ENCODE measurements at regions not wholly inside any gene's neighbourhood (a gene's known extent, or its start where the extent isn't known, plus 50 kb on each side); places are given as distances from the start of the nearest gene placed in this dataset.

DNA sequence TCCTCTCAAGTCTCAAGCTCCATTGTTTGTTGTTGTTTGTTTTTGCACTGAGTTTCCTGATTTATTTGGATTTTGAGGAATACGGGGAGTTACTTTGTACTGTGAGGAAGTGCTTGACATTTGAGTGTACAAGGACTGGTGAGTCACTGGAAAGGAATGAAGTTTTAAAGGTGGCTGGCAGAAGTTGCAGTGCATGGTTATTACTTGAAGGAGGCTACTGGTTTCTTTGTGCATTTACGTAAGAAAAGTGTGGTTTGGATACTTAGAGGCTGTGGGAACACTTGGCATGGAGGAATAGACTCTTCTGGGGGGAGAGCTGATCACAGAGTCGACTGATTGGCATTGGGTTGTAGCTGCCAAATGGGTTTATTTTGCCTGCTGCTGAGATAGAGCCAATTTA lies 919.0 kb downstream of the TAF11L14 start (continued):
- TF ChIP-seq SMYD3 (CRISPR knock-in tag; IDR thresholded peaks at IDR 0.05) (no peak), ZSCAN22 (CRISPR knock-in tag; IDR thresholded peaks at IDR 0.05) (no peak), ZNF746 (CRISPR knock-in tag; IDR thresholded peaks at IDR 0.05) (no peak), HCFC1 (IDR thresholded peaks at IDR 0.05; ENCODE audit: low read depth, low read length) (no peak), ZNF557 (CRISPR knock-in tag; IDR thresholded peaks at IDR 0.05) (no peak), SP1 (IDR thresholded peaks at IDR 0.05) (no peak), SP1 (CRISPR knock-in tag; IDR thresholded peaks at IDR 0.05) (no peak), ZNF3 (CRISPR knock-in tag; IDR thresholded peaks at IDR 0.05) (no peak), DNMT3B (CRISPR knock-in tag; conservative IDR thresholded peaks at IDR 0.05) (no peak), ELF4 (CRISPR knock-in tag; IDR thresholded peaks at IDR 0.05; ENCODE audit: borderline replicate concordance) (no peak), ZNF235 (CRISPR knock-in tag; IDR thresholded peaks at IDR 0.05; ENCODE audit: borderline replicate concordance) (no peak), AKAP8 (CRISPR knock-in tag; IDR thresholded peaks at IDR 0.05) (no peak)
- TF ChIP-seq, protein P1, sequence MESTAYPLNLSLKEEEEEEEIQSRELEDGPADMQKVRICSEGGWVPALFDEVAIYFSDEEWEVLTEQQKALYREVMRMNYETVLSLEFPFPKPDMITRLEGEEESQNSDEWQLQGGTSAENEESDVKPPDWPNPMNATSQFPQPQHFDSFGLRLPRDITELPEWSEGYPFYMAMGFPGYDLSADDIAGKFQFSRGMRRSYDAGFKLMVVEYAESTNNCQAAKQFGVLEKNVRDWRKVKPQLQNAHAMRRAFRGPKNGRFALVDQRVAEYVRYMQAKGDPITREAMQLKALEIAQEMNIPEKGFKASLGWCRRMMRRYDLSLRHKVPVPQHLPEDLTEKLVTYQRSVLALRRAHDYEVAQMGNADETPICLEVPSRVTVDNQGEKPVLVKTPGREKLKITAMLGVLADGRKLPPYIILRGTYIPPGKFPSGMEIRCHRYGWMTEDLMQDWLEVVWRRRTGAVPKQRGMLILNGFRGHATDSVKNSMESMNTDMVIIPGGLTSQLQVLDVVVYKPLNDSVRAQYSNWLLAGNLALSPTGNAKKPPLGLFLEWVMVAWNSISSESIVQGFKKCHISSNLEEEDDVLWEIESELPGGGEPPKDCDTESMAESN (CRISPR knock-in tag; conservative IDR thresholded peaks at IDR 0.05): no peak

DNA sequence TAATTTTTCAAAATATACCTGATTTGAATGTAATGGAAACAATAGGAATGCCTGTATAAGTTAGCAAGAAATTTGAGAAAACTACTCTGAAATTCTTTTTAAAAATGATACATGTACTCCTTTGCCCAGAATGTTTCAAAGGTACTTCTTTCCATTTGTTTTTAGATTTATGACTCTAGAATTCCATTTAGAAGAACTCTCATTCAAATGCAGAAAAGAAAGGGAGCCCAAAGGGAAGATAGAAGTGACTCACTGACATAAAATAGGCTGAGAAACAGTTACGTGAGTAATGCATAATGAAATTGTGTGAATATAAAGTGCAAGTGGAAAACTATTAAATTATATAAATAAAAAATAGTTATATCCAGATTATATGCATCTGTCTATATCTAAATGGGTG lies 926.3 kb downstream of the TAF11L14 start:
- in situ Hi-C loops (cut with HindIII; ENCODE audit: extremely low pct_ligation_motif_present, low pct_unique_long_range_greater_than_20kb) (no loop called here), intact Hi-C loops (cut with micrococcal nuclease; ENCODE audit: unreplicated experiment) (no loop called here)
- no peaks in the 10 kb centered on the region for H3K36me3 ChIP-seq (replicated peaks in 1 of 2; ENCODE audit: control insufficient read depth in 1 of 2, insufficient read depth in 2 of 2, low read length in 2 of 2)
- no peaks in the 10 kb centered on the region for H3K27me3 ChIP-seq (ENCODE audit: control insufficient read depth in 1 of 2, insufficient read depth in 2 of 2, low read length in 2 of 2)
- ChIA-PET CTCF (ENCODE audit: low intra/inter-chr PET ratio, low total read pairs) (no interaction called here), POLR2A (no interaction called here)
- no peak overlapping the region for H3K9ac ChIP-seq (ENCODE audit: insufficient read depth, low read depth, low read length)
- TF ChIP-seq, protein P2, sequence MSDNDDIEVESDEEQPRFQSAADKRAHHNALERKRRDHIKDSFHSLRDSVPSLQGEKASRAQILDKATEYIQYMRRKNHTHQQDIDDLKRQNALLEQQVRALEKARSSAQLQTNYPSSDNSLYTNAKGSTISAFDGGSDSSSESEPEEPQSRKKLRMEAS (IDR thresholded peaks at IDR 0.05): no peak
- TF ChIP-seq KMT2A (CRISPR knock-in tag; IDR thresholded peaks at IDR 0.05) (no peak), CREM (IDR thresholded peaks at IDR 0.05) (no peak), CREM (CRISPR knock-in tag; IDR thresholded peaks at IDR 0.05) (no peak), HDAC2 (CRISPR knock-in tag; IDR thresholded peaks at IDR 0.05) (no peak), POLR2AphosphoS5 (IDR thresholded peaks at IDR 0.05; ENCODE audit: low read depth, low read length) (no peak), HNRNPH1 (optimal IDR thresholded peaks at IDR 0.05; ENCODE audit: low read depth, low read length) (no peak)
- TF ChIP-seq, protein P3, sequence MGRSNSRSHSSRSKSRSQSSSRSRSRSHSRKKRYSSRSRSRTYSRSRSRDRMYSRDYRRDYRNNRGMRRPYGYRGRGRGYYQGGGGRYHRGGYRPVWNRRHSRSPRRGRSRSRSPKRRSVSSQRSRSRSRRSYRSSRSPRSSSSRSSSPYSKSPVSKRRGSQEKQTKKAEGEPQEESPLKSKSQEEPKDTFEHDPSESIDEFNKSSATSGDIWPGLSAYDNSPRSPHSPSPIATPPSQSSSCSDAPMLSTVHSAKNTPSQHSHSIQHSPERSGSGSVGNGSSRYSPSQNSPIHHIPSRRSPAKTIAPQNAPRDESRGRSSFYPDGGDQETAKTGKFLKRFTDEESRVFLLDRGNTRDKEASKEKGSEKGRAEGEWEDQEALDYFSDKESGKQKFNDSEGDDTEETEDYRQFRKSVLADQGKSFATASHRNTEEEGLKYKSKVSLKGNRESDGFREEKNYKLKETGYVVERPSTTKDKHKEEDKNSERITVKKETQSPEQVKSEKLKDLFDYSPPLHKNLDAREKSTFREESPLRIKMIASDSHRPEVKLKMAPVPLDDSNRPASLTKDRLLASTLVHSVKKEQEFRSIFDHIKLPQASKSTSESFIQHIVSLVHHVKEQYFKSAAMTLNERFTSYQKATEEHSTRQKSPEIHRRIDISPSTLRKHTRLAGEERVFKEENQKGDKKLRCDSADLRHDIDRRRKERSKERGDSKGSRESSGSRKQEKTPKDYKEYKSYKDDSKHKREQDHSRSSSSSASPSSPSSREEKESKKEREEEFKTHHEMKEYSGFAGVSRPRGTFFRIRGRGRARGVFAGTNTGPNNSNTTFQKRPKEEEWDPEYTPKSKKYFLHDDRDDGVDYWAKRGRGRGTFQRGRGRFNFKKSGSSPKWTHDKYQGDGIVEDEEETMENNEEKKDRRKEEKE (IDR thresholded peaks at IDR 0.05): no peak
- TF ChIP-seq, protein P4, sequence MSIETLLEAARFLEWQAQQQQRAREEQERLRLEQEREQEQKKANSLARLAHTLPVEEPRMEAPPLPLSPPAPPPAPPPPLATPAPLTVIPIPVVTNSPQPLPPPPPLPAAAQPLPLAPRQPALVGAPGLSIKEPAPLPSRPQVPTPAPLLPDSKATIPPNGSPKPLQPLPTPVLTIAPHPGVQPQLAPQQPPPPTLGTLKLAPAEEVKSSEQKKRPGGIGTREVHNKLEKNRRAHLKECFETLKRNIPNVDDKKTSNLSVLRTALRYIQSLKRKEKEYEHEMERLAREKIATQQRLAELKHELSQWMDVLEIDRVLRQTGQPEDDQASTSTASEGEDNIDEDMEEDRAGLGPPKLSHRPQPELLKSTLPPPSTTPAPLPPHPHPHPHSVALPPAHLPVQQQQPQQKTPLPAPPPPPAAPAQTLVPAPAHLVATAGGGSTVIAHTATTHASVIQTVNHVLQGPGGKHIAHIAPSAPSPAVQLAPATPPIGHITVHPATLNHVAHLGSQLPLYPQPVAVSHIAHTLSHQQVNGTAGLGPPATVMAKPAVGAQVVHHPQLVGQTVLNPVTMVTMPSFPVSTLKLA (IDR thresholded peaks at IDR 0.05): no peak
- H3K27ac ChIP-seq (ENCODE audit: extremely low read length, insufficient read depth, low read length): no peak overlapping the region
- no peak for ATAC-seq
- no peak for FAIRE-seq
- no peak overlapping the region for H3K4me2 ChIP-seq (ENCODE audit: low read depth, low read length)
- no peaks in the 10 kb centered on the region for H3K79me2 ChIP-seq (ENCODE audit: insufficient read depth, low read length)
- DNase-seq (ENCODE audit: low spot score): no peak
- H3K9me3 ChIP-seq (ENCODE audit: low read length): peaks cover 27% of the 10 kb centered on the region
- no TSS peak for BruUV-seq (replicated peaks)
- 41% methylated on average over 1 of the region's 1 CpG for WGBS (ENCODE audit: low lambda C conversion rate)
- no peak overlapping the region for H2AFZ ChIP-seq (ENCODE audit: low read length)
- no peaks in the 10 kb centered on the region for H3K4me1 ChIP-seq (ENCODE audit: insufficient read depth, low read length)
- no peak overlapping the region for H3K4me3 ChIP-seq (replicated peaks in 1 of 3; ENCODE audit: insufficient read depth in 1 of 3, low read depth in 2 of 3, low read length in 3 of 3)
- H4K20me1 ChIP-seq (ENCODE audit: insufficient read depth, low read length): no peaks in the 10 kb centered on the region

Data from HepG2 (cell line).